Astrocyte (in vitro differentiated cells and primary cell): ENCODE measurements at regions not wholly inside any gene's neighbourhood (a gene's known extent, or its start where the extent isn't known, plus 50 kb on each side); places are given as distances from the start of the nearest gene placed in this dataset.
A peak's percentile ranks its signal among the peaks of the same experiment; 100 is the strongest.

Experiments
- DNase-seq: peaks from one replicate; pipeline ENCODE4 v3.0.0-alpha.2; 2010; ENCODE audit warnings: low read depth
- FAIRE-seq: peaks from 2 replicates; lab custom pipeline; 2011; peaks lifted over from hg19 to GRCh38; lab: Jason Lieb, UNC
- H2AFZ ChIP-seq: 2 replicates; pipeline ENCODE4 v1.6.0; 2012; ENCODE audit warnings: low read depth, low read length, inconsistent platforms
- H3K27ac ChIP-seq: 2 replicates; pipeline ENCODE4 v1.5.1; 2011; ENCODE audit warnings: low read depth, low read length, inconsistent platforms
- H3K27me3 ChIP-seq: 2 replicates; pipeline ENCODE4 v1.6.0; 2011; ENCODE audit warnings: low read length, inconsistent platforms; ENCODE audit not compliant: insufficient read depth
- H3K36me3 ChIP-seq: 2 replicates; pipeline ENCODE4 v1.5.1; 2011; ENCODE audit warnings: low read length, inconsistent platforms; ENCODE audit not compliant: insufficient read depth
- H3K4me1 ChIP-seq: 2 replicates; pipeline ENCODE4 v1.5.1; 2011; ENCODE audit warnings: low read length, inconsistent platforms; ENCODE audit not compliant: insufficient read depth
- H3K4me2 ChIP-seq: 2 replicates; pipeline ENCODE4 v1.6.0; 2012; ENCODE audit warnings: low read length, inconsistent platforms
- H3K4me3 ChIP-seq: 2 replicates; pipeline ENCODE4 v1.5.1; 2011; ENCODE audit warnings: low read depth, mild to moderate bottlenecking, low read length, inconsistent platforms; ENCODE audit not compliant: insufficient read depth
- H3K79me2 ChIP-seq: 2 replicates; pipeline ENCODE4 v1.6.0; 2012; ENCODE audit warnings: mild to moderate bottlenecking, low read length, inconsistent platforms; ENCODE audit not compliant: insufficient read depth
- H3K9ac ChIP-seq: 2 replicates; pipeline ENCODE4 v1.6.0; 2012; ENCODE audit warnings: mild to moderate bottlenecking, low read length, inconsistent platforms
- H3K9me3 ChIP-seq: 2 replicates; pipeline ENCODE4 v1.5.1; 2012; ENCODE audit warnings: low read depth, mild to moderate bottlenecking, low read length, inconsistent platforms; ENCODE audit not compliant: insufficient read depth
- H4K20me1 ChIP-seq: 2 replicates; pipeline ENCODE4 v1.6.0; 2012; ENCODE audit warnings: low read length, inconsistent platforms; ENCODE audit not compliant: insufficient read depth
- H3K27ac Mint-ChIP-seq: one replicate; pipeline ENCODE4 v1.8.0; 2021; ENCODE audit warnings: mild to moderate bottlenecking, mixed read lengths; ENCODE audit not compliant: unreplicated experiment
- H3K27me3 Mint-ChIP-seq: one replicate; pipeline ENCODE4 v1.8.0; 2021; ENCODE audit warnings: low read depth, mixed read lengths; ENCODE audit not compliant: unreplicated experiment
- H3K36me3 Mint-ChIP-seq: one replicate; pipeline ENCODE4 v1.8.0; 2021; ENCODE audit warnings: low read depth, mixed read lengths; ENCODE audit not compliant: unreplicated experiment
- H3K4me1 Mint-ChIP-seq: one replicate; pipeline ENCODE4 v1.8.0; 2021; ENCODE audit warnings: low read depth, mixed read lengths; ENCODE audit not compliant: unreplicated experiment
- H3K4me3 Mint-ChIP-seq: one replicate; pipeline ENCODE4 v1.8.0; 2021; ENCODE audit warnings: mild to moderate bottlenecking, moderate library complexity, mixed read lengths; ENCODE audit not compliant: unreplicated experiment
- H3K9me3 Mint-ChIP-seq: one replicate; pipeline ENCODE4 v1.8.0; 2021; ENCODE audit warnings: mild to moderate bottlenecking, mixed read lengths; ENCODE audit not compliant: unreplicated experiment
- EZH2 ChIP-seq: IDR thresholded peaks from 2 replicates; pipeline ENCODE4 v1.6.1; 2012; ENCODE audit warnings: mild to moderate bottlenecking, low read length, inconsistent platforms; ENCODE audit not compliant: insufficient read depth
- TF ChIP-seq, protein P1 (sequence below): IDR thresholded peaks from 2 replicates; pipeline ENCODE4 v1.5.1; 2011; ENCODE audit warnings: low read depth, mild to moderate bottlenecking, inconsistent platforms, low read length, moderate library complexity; ENCODE audit not compliant: insufficient read depth

- Histone ChIP-seq H3K9me3 (peaks cover 6% of the 10 kb centered on the region), H3K4me2 (no peak overlapping the region), H2AFZ (no peak overlapping the region), H3K79me2 (no peaks in the 10 kb centered on the region), H3K4me3 (no peak overlapping the region), H3K27me3 (no peaks in the 10 kb centered on the region), H3K36me3 (no peaks in the 10 kb centered on the region), H3K27ac (no peak overlapping the region), H3K9ac (no peak overlapping the region), H4K20me1 (no peaks in the 10 kb centered on the region), H3K4me1 (peaks cover 9% of the 10 kb centered on the region)
- peaks cover 5% of the 10 kb centered on the region for H3K9me3 Mint-ChIP-seq
- no peaks in the 10 kb centered on the region for H3K36me3 Mint-ChIP-seq
- FAIRE-seq = peak; percentile 97
- DNase-seq = peak; percentile 28
- peaks cover 32% of the 10 kb centered on the region for H3K4me1 Mint-ChIP-seq
- H3K27ac Mint-ChIP-seq = peak overlapping the region; percentile 41
- TF ChIP-seq, protein P1, sequence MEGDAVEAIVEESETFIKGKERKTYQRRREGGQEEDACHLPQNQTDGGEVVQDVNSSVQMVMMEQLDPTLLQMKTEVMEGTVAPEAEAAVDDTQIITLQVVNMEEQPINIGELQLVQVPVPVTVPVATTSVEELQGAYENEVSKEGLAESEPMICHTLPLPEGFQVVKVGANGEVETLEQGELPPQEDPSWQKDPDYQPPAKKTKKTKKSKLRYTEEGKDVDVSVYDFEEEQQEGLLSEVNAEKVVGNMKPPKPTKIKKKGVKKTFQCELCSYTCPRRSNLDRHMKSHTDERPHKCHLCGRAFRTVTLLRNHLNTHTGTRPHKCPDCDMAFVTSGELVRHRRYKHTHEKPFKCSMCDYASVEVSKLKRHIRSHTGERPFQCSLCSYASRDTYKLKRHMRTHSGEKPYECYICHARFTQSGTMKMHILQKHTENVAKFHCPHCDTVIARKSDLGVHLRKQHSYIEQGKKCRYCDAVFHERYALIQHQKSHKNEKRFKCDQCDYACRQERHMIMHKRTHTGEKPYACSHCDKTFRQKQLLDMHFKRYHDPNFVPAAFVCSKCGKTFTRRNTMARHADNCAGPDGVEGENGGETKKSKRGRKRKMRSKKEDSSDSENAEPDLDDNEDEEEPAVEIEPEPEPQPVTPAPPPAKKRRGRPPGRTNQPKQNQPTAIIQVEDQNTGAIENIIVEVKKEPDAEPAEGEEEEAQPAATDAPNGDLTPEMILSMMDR = no peak
- TF ChIP-seq EZH2 = no peak
- H3K27me3 Mint-ChIP-seq = no peaks in the 10 kb centered on the region
- no peak overlapping the region for H3K4me3 Mint-ChIP-seq
Measured at GRCh38 chr9:87109851-87110250, 162.5 kb upstream of the GAS1 start.

DNA sequence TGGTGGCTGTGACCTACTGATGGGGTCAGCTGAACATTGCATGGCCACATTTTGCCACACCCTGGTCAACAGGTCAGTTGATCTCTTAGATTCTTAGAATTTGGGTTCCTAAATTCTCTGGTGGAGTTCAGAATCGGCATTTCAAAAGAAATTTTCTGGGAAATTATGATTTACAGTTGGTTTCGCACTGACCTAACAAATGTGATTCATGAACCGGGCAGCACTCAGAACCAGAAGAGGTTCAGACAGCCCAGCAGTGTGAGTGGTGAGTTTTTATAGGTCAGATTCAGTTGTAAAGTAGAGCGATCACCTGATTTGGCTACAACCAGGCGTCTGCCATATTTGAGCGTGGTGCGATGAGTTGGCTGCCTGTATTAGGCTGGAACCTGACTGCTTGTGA, 163.7 kb upstream of the GAS1 start:
- H3K4me3 ChIP-seq = no peak overlapping the region
- Mint-ChIP-seq H3K9me3 (peaks cover 5% of the 10 kb centered on the region), H3K27ac (no peak overlapping the region), H3K4me1 (peaks cover 32% of the 10 kb centered on the region), H3K4me3 (no peak overlapping the region), H3K27me3 (no peaks in the 10 kb centered on the region), H3K36me3 (no peaks in the 10 kb centered on the region)
- H3K27me3 ChIP-seq = no peaks in the 10 kb centered on the region
- no peak overlapping the region for H2AFZ ChIP-seq
- no peak overlapping the region for H3K4me2 ChIP-seq
- peaks cover 6% of the 10 kb centered on the region for H3K9me3 ChIP-seq
- peaks cover 9% of the 10 kb centered on the region for H3K4me1 ChIP-seq
- DNase-seq = no peak
- TF ChIP-seq EZH2 = no peak
- TF ChIP-seq, protein P1 = no peak
- H3K79me2 ChIP-seq = no peaks in the 10 kb centered on the region
- no peaks in the 10 kb centered on the region for H4K20me1 ChIP-seq
- H3K9ac ChIP-seq = no peak overlapping the region
- H3K36me3 ChIP-seq = no peaks in the 10 kb centered on the region
- no peak for FAIRE-seq
- no peak overlapping the region for H3K27ac ChIP-seq

DNA sequence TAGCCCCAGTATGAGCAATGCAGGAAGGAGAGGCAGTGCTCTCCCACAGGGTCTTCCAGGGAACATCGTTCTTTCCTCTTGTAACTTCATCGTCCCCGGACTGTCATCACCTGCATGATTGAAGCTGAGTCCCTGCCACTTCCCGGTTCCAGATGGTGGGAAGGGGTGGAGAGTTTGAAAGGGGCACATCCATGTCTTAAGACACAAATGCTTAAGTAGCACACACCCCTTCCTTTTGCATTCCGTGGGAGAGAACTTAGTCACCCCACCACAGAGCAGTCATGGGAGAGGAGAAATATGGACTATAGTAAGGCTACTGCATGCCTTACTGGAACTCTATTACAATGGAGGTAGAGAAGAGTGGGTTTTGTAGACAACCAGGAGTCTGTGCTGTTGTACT, 165.3 kb upstream of the GAS1 start:
- H3K9me3 Mint-ChIP-seq = peaks cover 5% of the 10 kb centered on the region
- DNase-seq (peak; percentile 15), FAIRE-seq (no peak)
- H3K9me3 ChIP-seq = peaks cover 6% of the 10 kb centered on the region
- TF ChIP-seq, protein P1 = no peak
- TF ChIP-seq EZH2 = no peak
- no peaks in the 10 kb centered on the region for H3K27me3 ChIP-seq
- no peak overlapping the region for H3K27ac ChIP-seq
- no peak overlapping the region for H3K4me2 ChIP-seq
- H3K36me3 ChIP-seq = no peaks in the 10 kb centered on the region
- H3K36me3 Mint-ChIP-seq = no peaks in the 10 kb centered on the region
- H2AFZ ChIP-seq = peak overlapping the region; percentile 25
- H3K4me1 Mint-ChIP-seq = peaks cover 28% of the 10 kb centered on the region
- H3K4me3 Mint-ChIP-seq = no peak overlapping the region
- H3K4me1 ChIP-seq = peaks cover 9% of the 10 kb centered on the region
- no peaks in the 10 kb centered on the region for H3K79me2 ChIP-seq
- H3K9ac ChIP-seq = no peak overlapping the region
- peaks cover 4% of the 10 kb centered on the region for H3K27me3 Mint-ChIP-seq
- no peaks in the 10 kb centered on the region for H4K20me1 ChIP-seq
- peak overlapping the region; percentile 64 for H3K27ac Mint-ChIP-seq
- H3K4me3 ChIP-seq = no peak overlapping the region
